ENCODE measurements at regions not wholly inside any gene's neighbourhood (a gene's known extent, or its start where the extent isn't known, plus 50 kb on each side); places are given as distances from the start of the nearest gene placed in this dataset.

GRCh38 chr19:30214651-30215051, 157.5 kb upstream of the ZNF536 start:
- Histone ChIP-seq H3K9me3 (no peaks in the 10 kb centered on the region), H3K36me3 (no peaks in the 10 kb centered on the region), H3K27me3 (no peaks in the 10 kb centered on the region), H3K4me1 (no peaks in the 10 kb centered on the region), H3K27ac (no peak overlapping the region), H3K4me3 (no peak overlapping the region)
- TF ChIP-seq POLR2A (IDR thresholded peaks at IDR 0.05) (no peak), CTCF (IDR thresholded peaks at IDR 0.05) (no peak), POLR2AphosphoS5 (IDR thresholded peaks at IDR 0.05; ENCODE audit: insufficient read depth in 1 of 2, low read depth in 1 of 2) (no peak)
- DNase-seq (ENCODE audit: extremely low spot score in 2 of 2): no peak
- intact Hi-C loops (cut with DNase I): no loop called here

DNA sequence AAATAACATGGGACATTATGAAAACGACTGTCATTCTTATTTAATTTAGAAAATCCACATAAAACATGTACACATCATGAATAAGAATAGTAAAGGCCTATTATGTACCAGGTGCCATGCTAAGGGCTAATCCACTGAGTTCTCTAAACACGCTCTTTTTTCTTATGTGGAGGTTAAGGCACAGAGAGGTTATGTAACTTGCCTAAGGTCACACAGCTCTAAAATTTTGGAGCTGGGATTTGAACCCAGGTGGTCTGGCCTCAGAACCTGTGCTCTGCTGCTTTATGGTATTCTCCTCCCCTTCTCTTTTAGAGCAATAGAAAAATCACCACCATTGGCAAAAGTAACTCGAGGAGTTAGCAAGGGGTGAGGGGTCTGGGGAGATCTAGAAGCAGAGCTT, 156.9 kb upstream of the ZNF536 start:
- Histone ChIP-seq H3K9me3 (no peaks in the 10 kb centered on the region), H3K27me3 (no peaks in the 10 kb centered on the region), H3K4me3 (no peak overlapping the region), H3K36me3 (no peaks in the 10 kb centered on the region), H3K27ac (no peak overlapping the region), H3K4me1 (no peaks in the 10 kb centered on the region)
- intact Hi-C loops (cut with DNase I): no loop called here
- TF ChIP-seq POLR2A (IDR thresholded peaks at IDR 0.05) (no peak), POLR2AphosphoS5 (IDR thresholded peaks at IDR 0.05; ENCODE audit: insufficient read depth in 1 of 2, low read depth in 1 of 2) (no peak), CTCF (IDR thresholded peaks at IDR 0.05) (no peak)
- no peak for DNase-seq (ENCODE audit: extremely low spot score in 2 of 2)

DNA sequence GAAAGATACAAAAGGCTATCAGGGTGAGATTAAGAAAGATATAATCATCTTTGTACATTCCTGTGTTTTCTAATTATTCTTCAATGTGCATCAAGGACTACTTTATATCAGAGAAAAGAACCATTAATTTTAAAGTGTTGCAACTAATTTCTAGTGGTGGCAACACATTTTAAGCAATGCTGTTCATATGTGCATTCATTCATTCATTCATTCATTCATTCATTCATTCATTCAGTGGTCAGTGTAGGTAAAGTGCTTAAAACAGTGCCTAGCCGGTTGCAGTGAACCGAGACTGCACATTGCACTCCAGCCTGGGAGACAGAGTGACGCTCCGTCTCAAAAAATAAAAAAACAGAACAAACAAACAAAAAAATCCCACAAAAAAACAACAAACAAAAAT, 155.7 kb upstream of the ZNF536 start:
- Histone ChIP-seq H3K4me3 (no peak overlapping the region), H3K36me3 (no peaks in the 10 kb centered on the region), H3K9me3 (no peaks in the 10 kb centered on the region), H3K27me3 (no peaks in the 10 kb centered on the region), H3K27ac (no peak overlapping the region), H3K4me1 (no peaks in the 10 kb centered on the region)
- no peak for DNase-seq (ENCODE audit: extremely low spot score in 2 of 2)
- intact Hi-C loops (cut with DNase I): no loop called here
- no peak for TF ChIP-seq POLR2AphosphoS5 (IDR thresholded peaks at IDR 0.05; ENCODE audit: insufficient read depth in 1 of 2, low read depth in 1 of 2)
- TF ChIP-seq CTCF (IDR thresholded peaks at IDR 0.05): no peak
- no peak for TF ChIP-seq POLR2A (IDR thresholded peaks at IDR 0.05)

- no peaks in the 10 kb centered on the region for H3K27me3 ChIP-seq
- DNase-seq (ENCODE audit: extremely low spot score in 2 of 2): no peak
- intact Hi-C loops (cut with DNase I): no loop called here
Observed at GRCh38 chr19:30217461-30217860, 154.7 kb upstream of the ZNF536 start.

GRCh38 chr19:30219702-30220101, 152.5 kb upstream of the ZNF536 start:
- Histone ChIP-seq H3K9me3 (no peaks in the 10 kb centered on the region), H3K27me3 (no peaks in the 10 kb centered on the region), H3K36me3 (no peaks in the 10 kb centered on the region), H3K27ac (no peak overlapping the region), H3K4me3 (no peak overlapping the region), H3K4me1 (no peaks in the 10 kb centered on the region)
- DNase-seq (ENCODE audit: extremely low spot score in 2 of 2): no peak
- TF ChIP-seq POLR2AphosphoS5 (IDR thresholded peaks at IDR 0.05; ENCODE audit: insufficient read depth in 1 of 2, low read depth in 1 of 2) (no peak), CTCF (IDR thresholded peaks at IDR 0.05) (no peak), POLR2A (IDR thresholded peaks at IDR 0.05) (no peak)
- intact Hi-C loops (cut with DNase I): no loop called here

More at GRCh38 chr19:30217461-30217860, 154.7 kb upstream of the ZNF536 start:
- H3K36me3 ChIP-seq: no peaks in the 10 kb centered on the region
- no peaks in the 10 kb centered on the region for H3K4me1 ChIP-seq
- TF ChIP-seq CTCF (IDR thresholded peaks at IDR 0.05) (no peak), POLR2AphosphoS5 (IDR thresholded peaks at IDR 0.05; ENCODE audit: insufficient read depth in 1 of 2, low read depth in 1 of 2) (no peak), POLR2A (IDR thresholded peaks at IDR 0.05) (no peak)
- H3K27ac ChIP-seq: no peak overlapping the region
- H3K4me3 ChIP-seq: no peak overlapping the region
- H3K9me3 ChIP-seq: no peaks in the 10 kb centered on the region
